Stimulated activated effector memory CD8-positive, alpha-beta T cell treated with anti-CD3 and anti-CD28 coated beads, Interleukin-12 subunit alpha, Interleukin-12 subunit beta, amount 100 ng/mL, for 72 hours (primary cell): ENCODE measurements at regions not wholly inside any gene's neighbourhood (a gene's known extent, or its start where the extent isn't known, plus 50 kb on each side); places are given as distances from the start of the nearest gene placed in this dataset.
"Not testable (repeated sequence)": the region's sequence is repeated elsewhere in the genome, so short reads cannot be mapped to it uniquely, and the experiment has no call there.

Experiments used
- ATAC-seq: fragments of 150-1000 bp; cut with Tn5 transposase; 2 replicates; pipeline ENCODE4 v1.10.0; 2021
- DNase-seq, 2 donors: peaks; one replicate each; pipeline ENCODE4 v3.0.0; 2021 to 2022; ENCODE audit warnings: low spot score in 2 of 2
- H3K27ac Mint-ChIP-seq: one replicate; pipeline ENCODE4 v1.8.0; 2022; ENCODE audit warnings: mild to moderate bottlenecking, mixed read lengths
- H3K36me3 Mint-ChIP-seq: one replicate; pipeline ENCODE4 v1.8.0; 2022; ENCODE audit warnings: mild to moderate bottlenecking, mixed read lengths
- H3K4me1 Mint-ChIP-seq: one replicate; pipeline ENCODE4 v1.8.0; 2022; ENCODE audit warnings: mixed read lengths
- H3K4me3 Mint-ChIP-seq: one replicate; pipeline ENCODE4 v1.8.0; 2022; ENCODE audit warnings: mild to moderate bottlenecking, mixed read lengths
- H3K9me3 Mint-ChIP-seq: one replicate; pipeline ENCODE4 v1.8.0; 2022; ENCODE audit warnings: mixed read lengths

DNA sequence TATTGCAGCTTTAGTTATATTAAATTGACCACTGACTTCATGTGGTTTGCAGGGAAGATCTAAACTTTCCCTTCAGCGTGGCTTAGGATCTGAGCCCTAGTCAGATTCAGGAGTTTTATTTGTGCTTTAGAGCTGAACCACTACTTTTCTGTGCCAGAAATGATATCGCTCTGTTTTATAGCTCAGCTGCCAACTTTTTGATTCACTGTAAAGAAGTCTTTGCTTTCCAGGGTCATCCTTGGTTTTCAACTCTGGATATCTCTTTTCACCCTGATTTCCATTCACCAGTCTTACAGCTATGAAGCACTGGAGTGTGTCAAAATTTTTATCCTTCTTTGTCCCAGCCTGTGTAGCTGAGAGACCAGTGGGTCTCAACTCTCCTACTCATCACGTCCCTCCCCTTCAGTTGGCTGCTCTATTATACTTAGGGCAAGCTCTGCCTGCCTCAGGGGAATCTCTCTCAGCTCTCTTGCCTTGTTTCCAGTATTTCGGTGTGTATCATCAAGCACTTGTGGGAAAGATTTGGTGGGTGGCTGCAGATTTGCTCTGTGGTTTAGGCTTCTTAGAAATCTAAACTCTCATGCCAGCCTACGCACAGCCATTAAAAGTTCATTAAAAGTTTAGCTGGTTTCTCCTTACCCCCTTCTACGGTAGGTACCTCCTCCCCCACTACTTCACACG, 425.5 kb downstream of the TENT5A start:
- no peaks in the 10 kb centered on the region for H3K4me1 Mint-ChIP-seq

DNA sequence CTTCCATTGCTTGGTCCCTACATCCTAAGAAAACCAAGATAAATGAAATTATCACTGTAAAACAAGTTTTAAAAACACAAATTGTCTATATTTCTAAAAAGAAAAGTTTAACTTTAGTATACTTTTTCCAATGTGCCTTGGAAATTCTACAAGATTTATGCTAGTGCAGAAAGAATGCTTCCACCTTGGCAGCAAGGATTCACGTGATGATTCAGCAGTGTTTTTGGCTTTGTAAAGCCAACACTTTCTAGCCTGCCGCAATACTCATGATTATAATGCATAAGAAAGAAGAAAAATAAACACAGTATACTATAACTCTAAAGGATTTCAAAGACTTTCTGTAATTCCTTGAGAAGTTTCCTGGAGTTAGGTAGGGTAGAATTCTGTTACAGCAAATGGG, 442.7 kb downstream of the TENT5A start:
- no peaks in the 10 kb centered on the region for H3K36me3 Mint-ChIP-seq
- DNase-seq, result no peak
- H3K9me3 Mint-ChIP-seq, result peaks cover 11% of the 10 kb centered on the region
- no peak overlapping the region for H3K27ac Mint-ChIP-seq
- H3K4me1 Mint-ChIP-seq, result no peaks in the 10 kb centered on the region
- H3K4me3 Mint-ChIP-seq, result no peak overlapping the region
- no peak for ATAC-seq

More for the DNA sequence above, 425.5 kb downstream of the TENT5A start:
- ATAC-seq (no peak), DNase-seq (no peak)
- no peak overlapping the region for H3K27ac Mint-ChIP-seq
- no peaks in the 10 kb centered on the region for H3K36me3 Mint-ChIP-seq
- no peak overlapping the region for H3K4me3 Mint-ChIP-seq
- H3K9me3 Mint-ChIP-seq, result peaks cover 7% of the 10 kb centered on the region

GRCh38 chr6:81308577-81309279, 443.8 kb downstream of the TENT5A start:
- Mint-ChIP-seq H3K27ac (no peak overlapping the region), H3K4me3 (no peak overlapping the region)
- no peak for ATAC-seq

DNA sequence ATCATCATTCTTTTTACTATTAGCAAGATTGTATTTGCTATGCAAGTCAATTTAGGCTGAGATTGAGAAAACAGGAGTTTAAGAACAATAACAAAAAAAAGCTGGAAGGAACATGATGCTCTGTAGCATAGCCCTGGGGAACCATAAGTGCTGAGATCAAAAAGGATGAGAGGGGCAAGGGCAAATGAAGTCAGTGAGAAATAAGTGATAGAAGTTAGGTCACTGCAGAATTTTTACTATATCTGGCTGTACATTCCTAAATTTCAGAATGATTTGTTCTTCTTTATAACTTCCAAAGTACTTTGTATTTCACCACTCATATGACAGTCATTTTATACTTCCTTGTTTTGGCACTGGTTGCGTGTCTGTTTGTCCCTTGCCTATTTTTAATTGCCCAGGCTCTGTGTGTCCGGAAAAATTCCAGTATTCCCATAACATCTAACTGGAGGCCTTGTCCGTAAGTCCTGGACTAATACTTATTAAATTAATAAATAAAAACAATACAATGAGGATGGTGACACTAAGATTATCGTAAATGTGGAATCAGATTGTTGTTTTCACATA, 444.7 kb downstream of the TENT5A start:
- no peak overlapping the region for H3K4me3 Mint-ChIP-seq
- H3K27ac Mint-ChIP-seq, result no peak overlapping the region
- no peaks in the 10 kb centered on the region for H3K4me1 Mint-ChIP-seq
- H3K9me3 Mint-ChIP-seq, result peaks cover 6% of the 10 kb centered on the region
- no peaks in the 10 kb centered on the region for H3K36me3 Mint-ChIP-seq
- no peak for DNase-seq
- no peak for ATAC-seq

More at GRCh38 chr6:81308577-81309279, 443.8 kb downstream of the TENT5A start:
- H3K4me1 Mint-ChIP-seq, result no peaks in the 10 kb centered on the region
- no peak for DNase-seq
- no peaks in the 10 kb centered on the region for H3K36me3 Mint-ChIP-seq
- H3K9me3 Mint-ChIP-seq, result peaks cover 8% of the 10 kb centered on the region

DNA sequence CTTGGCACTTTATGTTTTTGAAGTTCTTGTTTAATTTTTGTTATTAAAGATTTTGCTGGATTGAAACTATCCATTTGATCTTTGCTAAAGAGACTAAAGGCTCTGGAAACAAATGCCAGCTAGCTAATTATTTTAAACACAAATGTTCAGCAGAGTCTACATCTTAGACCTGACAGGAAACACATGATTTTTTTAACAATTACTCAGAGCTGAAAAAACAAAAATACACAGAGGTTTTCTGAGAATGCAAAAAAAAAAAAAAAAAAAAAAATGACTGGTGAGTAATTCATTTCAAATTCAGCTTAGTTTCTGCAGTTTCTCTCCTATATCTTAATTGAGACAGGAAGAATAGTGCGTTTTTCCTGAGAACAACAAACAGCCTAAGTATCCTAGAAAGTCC, 448.0 kb downstream of the TENT5A start:
- Mint-ChIP-seq H3K27ac (no peak overlapping the region), H3K36me3 (no peaks in the 10 kb centered on the region), H3K4me3 (no peak overlapping the region), H3K9me3 (peaks cover 3% of the 10 kb centered on the region), H3K4me1 (no peaks in the 10 kb centered on the region)
- DNase-seq, result no peak
- ATAC-seq, result no peak

GRCh38 chr6:81300961-81301360, 451.5 kb downstream of the TENT5A start:
- H3K36me3 Mint-ChIP-seq, result no peaks in the 10 kb centered on the region
- peaks cover 8% of the 10 kb centered on the region for H3K9me3 Mint-ChIP-seq
- no peaks in the 10 kb centered on the region for H3K4me1 Mint-ChIP-seq
- ATAC-seq (no peak), DNase-seq (no peak)
- no peak overlapping the region for H3K4me3 Mint-ChIP-seq
- H3K27ac Mint-ChIP-seq, result no peak overlapping the region

GRCh38 chr6:81298751-81299150, 453.7 kb downstream of the TENT5A start:
- no peaks in the 10 kb centered on the region for H3K4me1 Mint-ChIP-seq
- no peak for DNase-seq
- no peak overlapping the region for H3K4me3 Mint-ChIP-seq
- H3K9me3 Mint-ChIP-seq, result peaks cover 11% of the 10 kb centered on the region
- no peak overlapping the region for H3K27ac Mint-ChIP-seq
- ATAC-seq, result no peak
- no peaks in the 10 kb centered on the region for H3K36me3 Mint-ChIP-seq

GRCh38 chr6:81295310-81295709, 457.2 kb downstream of the TENT5A start:
- DNase-seq, result no peak
- Mint-ChIP-seq H3K36me3 (no peaks in the 10 kb centered on the region), H3K4me3 (no peak overlapping the region), H3K9me3 (peaks cover 8% of the 10 kb centered on the region), H3K4me1 (no peaks in the 10 kb centered on the region), H3K27ac (no peak overlapping the region)
- ATAC-seq, result no peak

DNA sequence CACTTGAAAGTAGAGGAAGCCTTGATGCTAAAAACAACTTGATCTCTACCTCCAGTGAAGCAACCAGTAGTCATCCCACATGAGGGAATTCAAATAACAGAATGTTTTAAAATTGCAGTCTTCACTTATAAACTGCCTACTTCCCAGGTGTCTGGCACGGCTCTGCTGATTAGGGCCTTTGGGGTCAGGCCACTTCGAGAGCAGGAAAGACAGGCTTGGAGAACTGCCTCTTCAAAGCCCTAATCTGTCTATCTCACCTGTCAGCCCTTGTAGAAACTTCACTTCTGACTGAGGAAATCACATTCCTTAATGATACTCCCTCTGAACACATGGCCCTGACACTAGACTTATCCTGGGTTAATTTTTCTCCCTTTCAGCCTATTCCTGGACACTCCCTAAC, 458.6 kb downstream of the TENT5A start:
- ATAC-seq, result no peak
- H3K4me1 Mint-ChIP-seq, result no peaks in the 10 kb centered on the region
- H3K9me3 Mint-ChIP-seq, result peaks cover 8% of the 10 kb centered on the region
- DNase-seq, result no peak
- H3K4me3 Mint-ChIP-seq, result no peak overlapping the region
- no peaks in the 10 kb centered on the region for H3K36me3 Mint-ChIP-seq
- H3K27ac Mint-ChIP-seq, result no peak overlapping the region

DNA sequence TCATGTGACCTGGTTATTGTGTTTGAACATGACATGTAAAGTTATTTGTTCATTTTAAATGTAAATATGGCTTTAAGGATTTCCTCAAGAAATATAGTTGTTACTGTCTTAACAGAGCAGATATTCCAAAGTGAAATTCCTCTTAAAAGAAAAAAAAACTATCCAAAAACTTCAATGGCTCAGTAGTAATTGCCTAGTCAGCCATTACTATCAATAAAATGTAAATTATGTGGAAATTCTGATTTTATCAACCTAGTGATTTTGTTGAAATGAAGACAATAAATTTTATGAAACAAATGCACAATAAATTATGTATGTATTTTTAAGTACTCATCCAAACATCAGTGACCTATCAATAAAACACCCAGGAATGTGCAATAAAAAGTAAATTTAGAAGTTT, 463.3 kb downstream of the TENT5A start:
- no peak for ATAC-seq
- Mint-ChIP-seq H3K4me1 (no peaks in the 10 kb centered on the region), H3K36me3 (no peaks in the 10 kb centered on the region), H3K9me3 (peaks cover 11% of the 10 kb centered on the region), H3K27ac (no peak overlapping the region), H3K4me3 (no peak overlapping the region)
- no peak for DNase-seq

- no peak overlapping the region for H3K27ac Mint-ChIP-seq
- no peaks in the 10 kb centered on the region for H3K4me1 Mint-ChIP-seq
- H3K4me3 Mint-ChIP-seq, result no peak overlapping the region
- H3K9me3 Mint-ChIP-seq, result peaks cover 12% of the 10 kb centered on the region
- DNase-seq, result no peak
- ATAC-seq, result no peak
- no peaks in the 10 kb centered on the region for H3K36me3 Mint-ChIP-seq
Measured at GRCh38 chr6:81265106-81265505, 487.4 kb downstream of the TENT5A start.

- Mint-ChIP-seq H3K27ac (no peak overlapping the region), H3K36me3 (no peaks in the 10 kb centered on the region), H3K4me3 (no peak overlapping the region), H3K4me1 (no peaks in the 10 kb centered on the region), H3K9me3 (peaks cover 12% of the 10 kb centered on the region)
- ATAC-seq, result peak; percentile 37
- no peak for DNase-seq
Measured at GRCh38 chr6:81263531-81264168, 488.8 kb downstream of the TENT5A start.

DNA sequence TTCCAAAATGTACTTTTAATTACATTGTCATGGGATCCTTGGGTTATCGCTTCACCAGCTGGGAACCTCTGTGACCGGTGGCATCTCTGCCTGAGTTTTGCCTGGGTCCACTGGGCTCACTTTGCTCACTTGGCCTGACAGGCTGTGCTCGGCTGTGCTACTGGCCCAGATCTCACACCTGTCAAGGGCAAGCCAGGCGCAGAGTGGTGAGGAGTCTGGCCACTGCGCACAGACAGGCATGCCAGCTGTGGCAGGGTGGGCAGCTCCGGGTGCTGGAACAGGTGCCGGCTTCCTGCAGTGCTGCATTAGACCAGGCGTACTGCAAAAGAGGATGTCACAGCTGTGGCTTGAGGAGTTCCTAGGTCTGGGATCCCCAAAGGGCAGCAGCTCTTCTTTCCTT, 489.8 kb downstream of the TENT5A start:
- no peak for DNase-seq
- H3K4me1 Mint-ChIP-seq, result no peaks in the 10 kb centered on the region
- H3K4me3 Mint-ChIP-seq, result no peak overlapping the region
- no peak for ATAC-seq
- peaks cover 12% of the 10 kb centered on the region for H3K9me3 Mint-ChIP-seq
- H3K27ac Mint-ChIP-seq, result no peak overlapping the region
- no peaks in the 10 kb centered on the region for H3K36me3 Mint-ChIP-seq

DNA sequence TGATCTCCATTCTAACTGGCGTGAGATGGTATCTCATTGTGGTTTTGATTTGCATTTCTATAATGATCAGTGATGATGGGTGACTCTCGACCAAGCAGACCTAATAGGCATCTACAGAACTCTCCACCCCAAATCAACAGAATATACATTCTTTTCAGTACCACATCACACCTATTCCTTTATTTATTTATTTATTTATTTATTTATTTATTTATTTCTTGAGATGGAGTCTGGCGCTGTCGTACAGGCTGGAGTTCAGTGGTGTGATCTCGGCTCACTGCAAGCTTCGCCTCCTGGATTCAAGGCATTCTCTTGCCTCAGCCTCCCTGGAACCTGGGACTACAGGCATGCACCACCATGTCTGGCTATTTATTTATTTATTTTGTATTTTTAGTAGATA, 496.3 kb downstream of the TENT5A start:
- DNase-seq, H3K4me3 Mint-ChIP-seq, H3K27ac Mint-ChIP-seq, ATAC-seq, H3K36me3 Mint-ChIP-seq, H3K4me1 Mint-ChIP-seq, H3K9me3 Mint-ChIP-seq: not testable (repeated sequence)

DNA sequence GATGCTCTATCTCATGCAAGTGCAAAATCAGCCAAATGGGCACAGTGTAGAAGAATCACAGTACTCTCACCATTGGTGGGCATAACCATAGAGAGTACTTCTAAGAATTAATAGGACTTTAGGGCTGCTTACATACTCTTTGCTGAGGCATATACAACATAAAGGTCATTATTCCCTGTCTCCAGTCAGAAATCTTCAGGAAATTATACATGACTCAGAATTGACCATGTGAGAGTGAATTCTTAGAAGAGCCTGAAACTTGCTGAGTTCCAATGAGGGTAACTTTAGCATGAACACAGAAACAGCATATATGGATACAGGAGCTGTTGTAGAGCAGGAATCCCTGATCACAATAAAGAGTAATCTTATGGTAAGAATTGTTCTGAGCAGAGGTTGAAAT, 498.7 kb downstream of the TENT5A start:
- no peak for ATAC-seq
- no peaks in the 10 kb centered on the region for H3K36me3 Mint-ChIP-seq
- H3K4me1 Mint-ChIP-seq, result no peaks in the 10 kb centered on the region
- DNase-seq, result no peak
- no peak overlapping the region for H3K4me3 Mint-ChIP-seq
- no peak overlapping the region for H3K27ac Mint-ChIP-seq
- peaks cover 9% of the 10 kb centered on the region for H3K9me3 Mint-ChIP-seq

DNA sequence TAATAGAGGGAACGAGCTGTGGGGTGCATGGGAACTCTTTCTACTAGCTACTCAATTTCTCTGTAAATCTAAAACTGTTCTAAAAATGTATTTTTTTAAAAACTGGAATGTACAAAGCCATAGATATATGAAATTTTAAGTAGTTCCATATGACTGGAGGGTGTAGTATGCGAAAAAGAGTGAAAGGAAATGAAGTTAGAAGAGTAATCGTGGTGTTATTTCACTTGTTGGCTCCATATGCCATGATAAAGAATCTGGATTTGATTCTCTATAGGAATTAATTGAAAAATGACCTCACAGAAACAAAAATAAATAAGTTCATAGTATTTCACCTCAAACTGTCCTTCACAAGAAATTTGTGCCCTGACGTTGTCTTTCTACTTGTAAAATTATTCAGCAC, 500.2 kb downstream of the TENT5A start:
- no peaks in the 10 kb centered on the region for H3K36me3 Mint-ChIP-seq
- no peak overlapping the region for H3K27ac Mint-ChIP-seq
- no peak for DNase-seq
- ATAC-seq, result no peak
- peaks cover 9% of the 10 kb centered on the region for H3K9me3 Mint-ChIP-seq
- H3K4me3 Mint-ChIP-seq, result no peak overlapping the region
- H3K4me1 Mint-ChIP-seq, result no peaks in the 10 kb centered on the region
